Globus pallidus (tissue), 1 donor: ENCODE measurements at regions not wholly inside any gene's neighbourhood (a gene's known extent, or its start where the extent isn't known, plus 50 kb on each side); places are given as distances from the start of the nearest gene placed in this dataset.
"Not testable (repeated sequence)": the region's sequence is repeated elsewhere in the genome, so short reads cannot be mapped to it uniquely, and the experiment has no call there.

Source experiments
- DNase-seq: peaks from one replicate; pipeline ENCODE4 v3.0.0-alpha.2; 2015; ENCODE audit warnings: low spot score

DNA sequence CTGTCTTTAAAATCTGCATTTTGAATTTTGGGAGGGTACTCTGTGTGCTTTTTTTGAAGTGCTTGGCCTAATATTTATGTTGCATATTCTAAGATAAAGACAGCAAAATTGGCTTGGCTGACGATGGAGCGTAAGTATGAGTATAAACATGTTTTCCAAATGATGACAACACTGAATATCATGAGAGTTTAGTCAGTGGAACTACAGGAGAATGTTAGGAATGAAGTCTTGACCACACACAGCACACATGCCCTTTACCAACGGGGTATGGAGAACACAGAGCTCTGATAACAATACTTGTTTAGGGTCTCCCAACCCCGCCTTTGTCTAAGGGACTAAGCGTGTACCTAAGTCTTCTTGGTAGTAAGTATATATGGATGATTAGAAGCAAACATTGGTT, 253.9 kb upstream of the FZD8 start:
- no peak for DNase-seq

DNA sequence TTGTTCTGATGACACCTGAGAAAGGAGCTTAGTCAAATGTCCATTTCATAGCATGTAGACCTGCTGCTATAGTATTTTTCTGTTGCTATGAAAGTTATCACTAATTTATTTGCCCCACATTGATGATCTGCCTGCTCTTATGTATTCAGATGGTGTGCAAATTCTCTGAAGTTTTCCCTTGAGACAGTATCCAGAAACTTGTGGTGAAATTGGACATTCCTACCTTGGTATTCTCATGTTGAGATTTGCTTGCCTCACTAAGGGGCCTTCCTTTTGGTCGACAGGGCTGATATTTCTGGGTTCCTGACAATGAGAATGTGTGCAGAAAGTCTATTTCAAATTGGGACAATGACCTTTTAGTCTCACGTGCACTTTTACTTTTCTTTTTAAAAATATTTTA, 253.2 kb upstream of the FZD8 start:
- no peak for DNase-seq

DNA sequence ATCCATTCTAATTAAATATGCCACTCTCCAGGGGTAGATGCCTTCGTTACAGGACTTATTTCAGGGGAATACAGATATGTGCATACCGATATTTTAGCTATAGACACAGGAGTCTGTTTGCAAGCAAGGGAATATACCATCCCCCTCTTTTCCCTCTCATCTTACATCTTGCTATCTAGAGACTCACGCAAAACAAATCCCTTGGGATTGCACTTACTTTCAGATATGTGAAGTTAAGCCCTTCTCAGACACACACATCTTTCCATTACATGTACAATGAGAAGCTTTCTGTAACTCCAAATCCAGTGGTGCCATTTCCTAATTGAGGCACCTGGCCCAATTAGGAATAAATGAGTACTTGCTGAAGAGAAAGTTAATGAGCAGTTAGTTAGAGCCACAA, 250.4 kb upstream of the FZD8 start:
- no peak for DNase-seq

DNA sequence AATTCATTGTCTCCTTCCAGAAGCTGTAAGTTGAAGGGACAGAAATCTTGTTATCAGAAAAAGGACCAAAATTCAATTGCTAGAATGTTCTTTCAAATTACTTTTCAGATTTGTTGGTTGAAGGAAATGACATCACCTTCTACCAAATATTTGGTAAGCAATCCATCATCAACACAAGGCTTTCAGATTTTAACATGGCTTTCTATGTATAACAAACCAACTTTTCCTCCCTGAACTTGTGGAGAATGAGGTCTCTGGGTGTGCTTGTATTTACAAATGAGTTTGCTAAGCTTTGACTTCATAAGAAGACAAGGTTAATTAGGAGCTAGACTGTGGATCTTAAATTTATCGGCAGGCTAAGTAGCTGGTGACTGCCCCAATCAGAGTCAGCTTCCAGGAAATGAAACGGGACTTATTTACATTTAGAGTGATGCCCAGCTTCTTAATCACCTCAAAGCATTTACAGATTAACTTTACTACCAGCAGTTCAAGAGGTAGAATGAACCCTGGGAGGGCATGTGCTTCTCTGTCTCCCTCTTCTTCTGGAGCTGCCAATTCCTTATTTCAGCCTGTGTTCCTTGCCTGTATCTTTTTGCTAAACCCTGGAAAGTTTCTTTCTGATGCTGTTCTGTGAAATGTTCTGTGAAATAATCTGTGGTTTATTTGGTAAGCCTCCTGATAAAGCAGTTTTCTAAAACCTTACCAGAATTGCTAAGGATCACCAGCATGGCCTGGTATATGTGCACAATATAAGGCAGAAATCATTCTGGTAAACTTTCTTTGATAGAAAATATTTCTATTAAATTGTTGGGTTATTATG, 248.8 kb upstream of the FZD8 start:
- DNase-seq = no peak

DNA sequence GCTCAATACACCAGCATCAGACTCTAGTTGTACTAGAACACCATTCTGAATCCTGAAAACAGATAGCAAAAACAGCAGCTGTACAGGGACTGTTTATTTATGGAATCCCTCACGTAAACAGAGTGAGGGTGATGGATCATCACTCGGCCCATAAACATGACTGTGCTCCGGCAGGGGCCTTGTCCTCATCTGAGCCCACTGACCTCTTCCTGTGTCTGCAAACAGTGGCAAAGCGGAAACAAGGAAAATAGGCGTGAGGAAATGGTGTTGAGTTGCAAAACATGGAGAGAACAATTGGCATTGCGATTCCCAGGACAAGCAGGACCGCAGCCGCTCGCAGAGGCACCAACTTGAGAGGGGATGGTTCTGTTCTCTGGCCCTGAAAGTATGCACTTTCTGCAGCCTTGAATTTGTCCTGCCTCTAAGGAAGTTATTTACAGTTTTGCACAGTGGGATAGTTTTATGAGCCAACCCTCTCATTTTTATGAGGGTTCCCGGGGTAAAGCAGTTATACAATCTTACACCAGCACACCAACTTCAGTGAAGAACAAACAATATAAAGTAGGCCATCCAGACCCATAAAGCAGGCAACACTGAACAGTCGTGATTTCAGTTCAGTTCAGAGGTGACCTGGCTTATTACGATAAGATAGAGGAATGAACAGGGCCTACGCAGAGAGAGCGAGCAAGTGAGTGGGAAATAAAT, 248.0 kb upstream of the FZD8 start:
- no peak for DNase-seq

DNA sequence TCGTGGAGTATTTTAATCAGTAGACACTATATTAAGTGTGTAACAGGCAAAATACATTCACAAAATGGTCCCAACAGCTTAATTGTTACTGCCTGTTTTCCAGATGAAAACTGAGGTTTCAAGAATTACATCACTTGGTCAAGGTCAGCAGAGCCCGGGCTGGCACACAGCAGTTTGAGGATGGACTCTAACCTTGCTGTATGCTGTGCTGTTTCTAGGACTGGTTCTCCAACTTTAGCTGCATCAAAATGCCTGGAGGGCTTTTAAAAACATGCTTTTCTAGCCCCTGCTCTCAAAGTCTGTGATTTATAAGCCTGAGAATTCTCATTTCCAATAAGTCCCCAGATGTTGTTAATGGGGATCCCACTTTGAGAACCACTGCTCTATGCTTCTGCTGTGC, 247.1 kb upstream of the FZD8 start:
- no peak for DNase-seq

DNA sequence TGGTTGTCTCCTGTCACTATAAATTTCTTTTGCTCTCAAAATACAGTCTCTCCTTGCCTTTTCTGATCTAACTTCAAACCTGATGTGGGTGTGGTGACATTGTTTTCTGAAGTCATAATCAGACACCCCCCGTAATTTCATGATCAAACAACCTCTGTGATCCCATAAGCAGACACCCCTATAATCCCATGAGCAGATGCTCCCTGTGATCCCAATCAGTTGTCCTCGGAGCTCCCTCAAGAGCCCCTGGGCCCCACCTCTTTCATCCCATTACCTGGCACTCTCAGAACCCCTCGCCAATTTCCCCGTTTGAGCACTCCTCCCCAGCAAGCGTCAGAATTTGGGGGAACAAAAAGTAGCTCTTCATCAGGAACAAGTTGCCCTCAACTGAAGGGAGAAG, 246.3 kb upstream of the FZD8 start:
- DNase-seq = no peak

DNA sequence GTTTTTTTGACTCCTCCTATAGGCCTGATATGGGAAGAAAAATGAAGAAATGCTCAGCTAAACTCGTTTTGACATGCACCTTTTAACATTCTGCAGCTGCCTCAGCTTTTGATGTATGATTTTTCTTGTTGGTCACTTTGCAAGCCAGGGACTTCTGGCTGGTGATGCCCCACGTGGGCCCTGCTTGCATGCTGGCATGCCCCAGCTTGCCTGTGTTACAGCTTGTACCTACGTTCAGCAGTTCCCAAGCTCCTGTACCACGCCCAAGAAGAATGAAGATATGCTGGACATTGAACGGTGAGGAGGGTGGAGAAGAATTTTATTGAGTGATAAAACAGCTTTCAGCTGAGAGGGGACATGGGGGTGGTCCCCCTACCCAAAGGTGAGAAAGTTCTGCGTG, 245.6 kb upstream of the FZD8 start:
- no peak for DNase-seq

DNA sequence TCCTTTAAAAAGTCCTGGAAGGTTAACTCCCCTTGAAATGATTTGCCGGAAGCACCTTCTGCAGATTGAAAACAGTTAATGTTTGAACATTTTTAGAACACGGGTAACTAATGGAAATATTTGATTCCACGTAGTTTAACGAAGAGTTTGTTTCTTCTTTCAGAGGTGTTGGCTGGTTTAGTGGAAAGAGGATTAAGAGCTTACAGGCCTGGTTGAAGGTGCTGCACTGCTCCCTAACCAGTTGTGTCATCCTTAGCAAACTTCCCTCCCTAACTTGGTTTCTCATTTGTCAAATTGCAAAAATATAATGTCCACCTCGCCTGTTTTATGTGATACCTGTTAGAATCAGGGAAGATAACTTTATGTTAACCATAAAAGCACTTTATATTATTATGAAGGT, 243.0 kb upstream of the FZD8 start:
- DNase-seq = no peak

DNA sequence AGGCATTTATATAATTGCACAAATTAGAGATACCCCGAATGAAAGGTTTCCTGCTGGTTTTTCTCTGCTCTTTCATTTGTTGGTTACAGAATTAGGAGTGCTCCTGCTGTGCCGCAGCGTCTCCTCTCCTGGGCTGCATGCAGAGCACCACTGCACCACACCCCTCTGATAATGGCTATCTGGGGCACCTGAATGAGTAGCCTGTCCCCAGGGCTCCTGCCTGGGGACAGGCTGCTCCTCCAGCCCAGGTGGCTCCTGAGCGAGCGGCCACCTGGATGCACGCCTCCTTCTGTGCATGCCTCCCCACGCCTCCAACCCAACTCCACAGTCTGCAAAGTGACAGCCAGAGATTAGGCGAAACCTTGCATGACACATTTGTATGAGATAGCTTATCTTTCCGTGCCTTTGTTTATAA, 242.6 kb upstream of the FZD8 start:
- no peak for DNase-seq

DNA sequence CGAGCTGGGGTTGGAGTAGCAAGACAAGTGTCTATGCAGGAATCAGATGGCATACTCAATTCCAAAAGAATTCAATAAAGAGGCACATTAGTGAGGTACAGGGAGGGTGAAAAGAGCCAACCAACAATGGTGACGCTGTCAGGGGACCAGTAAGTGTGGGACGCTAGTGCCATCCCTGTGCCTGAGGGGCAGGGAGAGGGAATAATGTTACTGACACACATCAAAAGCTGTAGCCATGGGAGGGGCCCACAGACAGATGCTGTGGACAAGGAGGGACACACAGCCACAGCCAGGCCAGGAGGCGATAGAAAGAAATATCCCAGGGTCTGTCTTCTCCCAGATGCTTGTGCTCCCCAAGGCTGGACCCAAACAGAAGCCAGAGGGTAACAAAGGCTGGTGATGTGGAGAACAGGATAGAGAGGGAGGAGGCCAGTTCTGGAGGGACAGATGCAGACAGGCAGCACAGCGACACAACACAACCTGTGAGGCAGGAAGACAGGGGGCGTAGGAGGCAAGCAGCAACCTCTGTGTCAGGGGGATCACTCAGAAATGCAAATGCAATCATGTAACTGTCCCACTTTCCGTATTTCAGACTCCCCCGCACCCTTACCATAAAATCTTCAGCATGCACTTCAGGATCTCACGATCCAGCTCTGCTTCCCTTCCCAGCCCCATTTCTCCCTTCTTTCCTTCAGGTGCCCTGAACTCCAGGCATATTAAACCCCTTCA, 240.5 kb upstream of the FZD8 start:
- DNase-seq = no peak

DNA sequence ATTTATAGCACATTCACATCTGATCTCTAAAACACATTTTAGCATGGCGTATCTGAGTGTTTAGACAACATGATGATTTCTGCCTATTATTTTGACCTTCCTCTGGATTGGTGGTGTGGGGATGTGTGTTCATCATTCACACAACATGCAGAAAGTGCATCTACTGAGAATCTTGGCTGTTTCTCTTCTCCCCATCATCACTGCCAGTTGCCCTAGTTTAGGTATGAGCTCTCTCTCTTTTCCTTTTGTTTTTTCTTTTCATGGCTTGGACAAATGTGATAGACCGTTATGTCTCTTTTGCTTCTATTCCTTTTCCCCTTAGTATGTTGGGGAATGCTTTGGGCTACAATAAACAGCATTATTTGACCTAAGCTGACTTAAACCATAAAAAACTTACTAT, 239.2 kb upstream of the FZD8 start:
- no peak for DNase-seq

DNA sequence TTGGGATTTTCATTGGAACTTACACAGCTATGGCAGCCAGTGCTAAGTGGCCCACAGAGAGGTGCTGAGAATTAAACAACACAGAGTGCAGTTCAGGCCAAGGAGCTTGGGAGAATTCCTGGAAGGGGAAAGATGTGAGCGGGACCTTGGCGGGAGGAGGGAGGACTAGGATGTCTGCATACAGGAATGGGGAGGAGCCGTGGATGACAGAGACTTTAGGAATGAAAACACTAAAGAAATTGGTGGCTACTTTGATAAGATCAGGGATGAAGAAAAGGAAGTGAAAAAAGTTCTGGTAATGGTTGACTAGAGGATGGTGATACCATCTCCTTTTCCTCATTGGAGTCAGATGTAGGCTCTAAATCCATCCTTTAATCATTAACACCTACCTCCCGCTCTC, 234.2 kb upstream of the FZD8 start:
- no peak for DNase-seq

DNA sequence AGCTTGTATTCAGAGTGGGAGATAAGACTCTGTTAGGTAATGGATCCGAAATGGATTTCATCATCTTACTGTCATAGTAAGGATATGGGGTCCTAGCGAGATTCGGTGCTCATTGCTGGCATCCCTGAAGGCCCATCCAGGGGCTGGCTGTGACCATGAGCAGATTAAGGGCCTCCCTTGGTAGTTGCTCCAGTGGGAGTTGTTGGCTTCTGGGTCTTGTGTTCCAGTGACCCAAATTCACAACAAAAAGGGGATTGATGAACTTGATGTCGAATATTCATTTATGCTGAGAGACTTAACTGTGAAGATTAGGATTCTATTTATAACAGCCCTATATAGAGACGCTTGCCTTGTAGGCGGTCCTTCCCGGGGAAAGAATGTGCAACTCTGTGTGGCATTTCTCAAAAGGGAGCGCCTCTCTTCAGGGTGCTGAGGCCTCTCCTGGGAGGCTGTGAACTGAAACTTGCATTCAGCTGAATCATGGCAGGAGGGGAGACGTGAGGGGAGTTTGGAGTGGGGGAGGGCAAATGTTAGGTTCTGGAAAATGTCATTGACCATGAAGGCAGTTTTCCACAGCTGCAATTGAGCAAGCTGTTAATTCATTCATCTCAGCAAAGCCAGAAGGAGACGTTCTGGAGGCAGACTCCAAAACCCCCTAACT, 233.1 kb upstream of the FZD8 start:
- DNase-seq = no peak

DNA sequence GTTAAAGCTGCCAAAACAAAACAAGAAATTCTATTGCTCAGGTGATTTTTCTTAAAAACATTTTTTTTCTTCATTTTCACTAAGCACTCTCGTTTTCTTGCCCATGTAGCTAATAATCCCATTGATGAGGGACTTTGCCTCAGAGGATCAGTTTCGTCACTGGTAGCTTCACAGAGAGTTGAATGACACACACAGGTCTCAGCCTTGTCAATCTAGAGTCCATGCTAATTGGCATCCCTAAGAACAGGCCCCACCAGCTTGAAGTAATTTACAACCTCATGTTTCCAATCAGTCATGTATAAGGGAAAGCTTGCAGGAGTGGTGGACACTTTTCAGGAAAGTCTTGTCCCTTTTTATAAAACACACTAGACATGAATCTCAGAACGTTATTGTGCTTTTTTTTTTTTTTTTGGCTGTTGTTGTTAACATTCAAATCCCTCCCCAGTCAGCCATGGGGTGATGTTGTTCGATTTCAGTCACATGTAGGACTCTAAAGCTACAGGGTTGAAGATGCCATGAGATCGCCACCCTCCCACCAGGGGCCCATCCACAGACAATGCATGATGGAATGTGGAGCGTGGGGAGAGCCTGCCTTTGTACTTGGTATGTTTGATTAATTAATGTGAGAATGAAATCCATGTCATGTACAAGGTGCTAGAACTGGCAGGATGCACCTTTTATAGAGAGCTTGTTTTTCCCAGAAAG, 232.4 kb upstream of the FZD8 start:
- no peak for DNase-seq

DNA sequence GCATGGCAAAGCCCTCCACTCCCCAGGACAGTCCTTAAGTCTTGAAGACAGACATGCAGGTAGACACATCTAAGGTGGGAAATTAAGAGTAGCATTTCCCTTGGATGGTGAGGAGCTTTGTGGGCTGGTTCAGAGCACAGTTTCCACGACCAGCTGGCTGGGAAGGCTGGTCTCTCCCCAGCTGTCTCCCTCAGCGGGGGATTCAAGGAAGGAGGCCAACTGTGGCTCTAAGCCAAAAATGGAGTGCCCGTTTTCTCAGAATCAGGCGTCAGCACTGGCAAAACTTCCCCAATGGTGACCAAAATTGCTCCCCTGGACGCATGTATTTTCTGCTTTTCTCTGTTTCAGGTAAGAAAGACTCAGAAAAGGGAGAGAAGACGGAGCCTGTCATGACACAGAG, 230.6 kb upstream of the FZD8 start:
- DNase-seq = no peak

DNA sequence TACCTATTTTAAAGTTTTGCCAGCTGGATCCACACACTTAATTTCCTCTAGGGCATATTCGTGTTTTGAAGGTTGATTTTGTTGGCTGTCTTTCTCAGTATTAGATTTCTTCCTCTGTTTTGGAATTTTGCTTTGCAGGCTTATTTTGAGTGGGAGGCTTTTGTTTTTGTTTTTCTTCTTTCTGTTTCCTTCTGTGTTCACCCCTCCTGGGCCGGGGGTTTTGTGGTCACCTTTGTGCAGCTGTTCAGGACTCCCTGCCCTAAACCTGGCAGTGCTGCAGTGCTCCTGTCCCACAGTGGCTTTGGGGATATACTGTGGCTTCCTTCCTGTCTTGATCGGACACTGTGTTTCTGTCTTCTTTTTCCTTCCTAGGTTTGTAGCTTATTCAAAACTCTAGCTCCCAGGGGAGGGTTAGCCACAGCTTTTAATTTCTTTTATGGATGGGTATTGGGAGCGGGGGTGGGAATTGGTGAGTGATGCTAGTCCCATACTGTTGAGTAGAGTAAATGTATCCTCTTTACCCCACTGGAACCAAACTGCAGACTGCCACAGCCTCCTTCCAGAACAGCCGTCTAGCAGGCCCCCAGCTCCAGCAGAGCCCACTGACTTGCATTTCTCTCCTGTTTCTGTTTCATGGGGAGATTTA, 228.7 kb upstream of the FZD8 start:
- no peak for DNase-seq

DNA sequence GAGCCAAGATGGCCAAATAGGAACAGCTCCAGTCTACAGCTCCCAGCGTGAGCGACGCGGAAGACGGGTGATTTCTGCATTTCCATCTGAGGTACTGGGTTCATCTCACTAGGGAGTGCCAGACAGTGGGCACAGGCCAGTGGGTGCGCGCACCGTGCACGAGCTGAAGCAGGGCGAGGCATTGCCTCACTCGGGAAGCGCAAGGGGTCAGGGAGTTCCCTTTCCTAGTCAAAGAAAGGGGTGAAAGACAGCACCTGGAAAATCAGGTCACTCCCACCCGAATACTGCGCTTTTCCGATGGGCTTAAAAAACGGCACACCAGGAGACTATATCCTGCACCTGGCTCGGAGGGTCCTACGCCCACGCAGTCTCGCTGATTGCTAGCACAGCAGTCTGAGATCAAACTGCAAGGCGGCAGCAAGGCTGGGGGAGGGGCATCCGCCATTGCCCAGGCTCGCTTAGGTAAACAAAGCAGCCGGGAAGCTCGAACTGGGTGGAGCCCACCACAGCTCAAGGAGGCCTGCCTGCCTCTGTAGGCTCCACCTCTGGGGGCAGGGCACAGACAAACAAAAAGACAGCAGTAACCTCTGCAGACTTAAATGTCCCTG, 216.7 kb upstream of the FZD8 start:
- not testable (repeated sequence) for DNase-seq

DNA sequence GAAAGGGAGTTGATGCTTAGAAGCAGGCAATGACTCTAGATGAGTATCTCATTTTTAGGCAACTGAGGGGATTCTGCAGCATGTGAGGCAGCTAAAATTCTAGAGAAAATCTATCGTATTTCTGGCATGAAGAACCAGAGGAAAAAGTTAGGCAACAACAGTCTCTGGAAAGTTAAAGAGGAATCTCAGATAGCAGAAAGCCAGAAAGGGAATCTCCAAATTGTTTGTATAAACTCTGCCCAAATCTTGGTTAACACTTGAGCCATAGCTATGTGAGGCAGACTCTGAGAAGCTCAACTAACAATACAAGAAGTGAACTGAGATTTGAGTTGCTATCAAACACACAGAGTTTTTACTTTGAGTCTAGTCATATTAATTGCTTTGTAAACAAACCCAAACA, 215.8 kb upstream of the FZD8 start:
- DNase-seq = no peak

DNA sequence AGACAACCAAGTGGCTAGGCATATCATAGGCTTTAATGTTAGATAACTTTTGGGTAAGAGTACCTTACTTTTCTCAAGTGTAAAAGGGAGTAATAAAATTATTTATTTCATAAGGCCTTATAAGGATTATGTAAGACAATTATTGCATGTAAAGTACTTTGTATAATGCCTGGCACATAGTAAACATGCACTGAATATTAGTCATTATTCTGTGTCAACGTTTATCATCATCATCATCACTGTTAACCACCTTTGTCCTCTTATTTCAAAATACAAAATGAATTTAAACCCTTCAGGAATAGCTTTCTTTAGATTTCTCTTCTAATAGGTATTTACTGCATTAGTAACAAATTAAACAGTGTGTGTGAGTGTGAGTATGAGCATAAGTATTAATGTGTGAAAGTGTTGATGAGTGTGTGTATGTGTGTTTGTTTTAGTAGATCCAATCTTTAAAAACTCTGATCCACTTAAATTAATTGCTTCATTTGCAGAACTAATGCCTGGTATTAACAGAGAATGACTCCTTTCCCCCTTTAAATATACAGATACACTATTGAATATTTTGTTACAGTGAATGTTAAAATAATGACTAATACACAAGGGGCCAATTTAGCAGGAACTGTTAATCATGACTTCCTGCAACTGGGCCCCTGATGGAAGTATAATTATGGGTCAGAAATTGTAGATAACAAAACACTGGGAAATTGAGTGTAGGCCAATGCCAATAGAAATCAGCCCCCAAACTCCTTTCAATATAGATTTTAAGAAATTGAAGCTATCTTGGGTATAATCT, 213.3 kb upstream of the FZD8 start:
- DNase-seq = no peak
